ENCODE measurements at regions not wholly inside any gene's neighbourhood (a gene's known extent, or its start where the extent isn't known, plus 50 kb on each side); places are given as distances from the start of the nearest gene placed in this dataset.
"Not testable (repeated sequence)": the region's sequence is repeated elsewhere in the genome, so short reads cannot be mapped to it uniquely, and the experiment has no call there.

GRCh38 chr11:90972159-90972558 lies 749.3 kb upstream of the CHORDC1 start:
- TF ChIP-seq CTCF (IDR thresholded peaks at IDR 0.05); POLR2AphosphoS5 (IDR thresholded peaks at IDR 0.05); EP300 (IDR thresholded peaks at IDR 0.05); POLR2A (IDR thresholded peaks at IDR 0.05; ENCODE audit: low read depth): not testable (repeated sequence)
